ENCODE measurements at regions not wholly inside any gene's neighbourhood (a gene's known extent, or its start where the extent isn't known, plus 50 kb on each side); places are given as distances from the start of the nearest gene placed in this dataset.

GRCh38 chr3:8077126-8077525 is 424.5 kb upstream of the LMCD1 start:
- TF ChIP-seq EZH2 (IDR thresholded peaks at IDR 0.05; ENCODE audit: borderline replicate concordance) (no peak), CTCF (IDR thresholded peaks at IDR 0.05; ENCODE audit: poor library complexity) (no peak), EZH2phosphoT487 (IDR thresholded peaks at IDR 0.05; ENCODE audit: low read depth, severe bottlenecking, unreplicated experiment) (no peak)
